HG02610 (cell line): ENCODE measurements at regions not wholly inside any gene's neighbourhood (a gene's known extent, or its start where the extent isn't known, plus 50 kb on each side); places are given as distances from the start of the nearest gene placed in this dataset.

Experiments used
- ATAC-seq: cut with Tn5 transposase; IDR thresholded peaks from one replicate; pipeline ENCODE4 v1.9.1; 2021; ENCODE audit warnings: mild to moderate bottlenecking, moderate library complexity; ENCODE audit not compliant: unreplicated experiment

- no peak for ATAC-seq
Observed at GRCh38 chr12:18207266-18207665, 54.1 kb upstream of the PIK3C2G start.

- no peak for ATAC-seq
Observed at GRCh38 chr12:18206198-18206597, 55.1 kb upstream of the PIK3C2G start.

GRCh38 chr12:18204053-18204452 lies 57.3 kb upstream of the PIK3C2G start:
- ATAC-seq: no peak

GRCh38 chr12:18192119-18192518 lies 69.2 kb upstream of the PIK3C2G start:
- no peak for ATAC-seq

DNA sequence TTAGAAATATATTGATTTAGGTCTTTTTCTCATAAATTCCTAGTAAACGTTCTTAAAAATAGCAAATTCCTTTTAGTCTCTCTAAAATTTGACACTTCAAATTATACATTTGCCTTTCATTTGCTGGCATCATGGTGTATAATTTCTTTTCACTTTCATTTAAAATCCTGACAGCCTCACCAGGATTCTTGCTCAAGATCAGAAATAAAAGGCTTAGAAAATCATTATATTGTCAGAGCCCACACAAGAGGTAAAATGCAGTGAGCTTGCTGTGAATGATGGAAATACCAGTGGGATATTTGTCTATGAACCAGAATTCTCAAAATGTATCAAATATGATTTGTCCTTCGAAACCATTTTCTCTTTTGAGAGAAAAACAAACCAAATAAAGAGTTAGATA lies 78.2 kb upstream of the PIK3C2G start:
- no peak for ATAC-seq

GRCh38 chr12:18171571-18171970 lies 81.6 kb upstream of the RERGL start:
- ATAC-seq: no peak

GRCh38 chr12:18168016-18168415 lies 78.0 kb upstream of the RERGL start:
- ATAC-seq: no peak

DNA sequence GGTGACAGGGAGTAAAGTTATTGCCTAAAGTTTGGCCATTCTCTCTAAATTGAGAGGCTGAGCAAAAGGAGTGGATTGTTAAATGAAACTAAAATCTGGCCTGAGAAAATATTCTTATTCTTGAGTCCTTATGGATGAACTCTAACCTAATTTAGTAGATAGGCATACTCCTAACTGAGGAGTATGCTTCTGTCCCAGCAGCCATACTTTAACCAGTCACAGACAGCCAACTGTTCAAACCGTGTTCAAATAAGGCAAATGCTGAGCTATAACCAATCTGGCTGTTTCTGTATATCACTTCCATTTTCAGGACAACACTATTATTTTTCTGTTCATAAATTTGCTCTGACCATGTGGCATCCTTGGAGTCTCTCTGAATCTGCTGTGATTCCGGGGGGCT lies 75.9 kb upstream of the RERGL start:
- no peak for ATAC-seq

GRCh38 chr12:18165422-18165871 lies 75.5 kb upstream of the RERGL start:
- ATAC-seq: peak; percentile 99

DNA sequence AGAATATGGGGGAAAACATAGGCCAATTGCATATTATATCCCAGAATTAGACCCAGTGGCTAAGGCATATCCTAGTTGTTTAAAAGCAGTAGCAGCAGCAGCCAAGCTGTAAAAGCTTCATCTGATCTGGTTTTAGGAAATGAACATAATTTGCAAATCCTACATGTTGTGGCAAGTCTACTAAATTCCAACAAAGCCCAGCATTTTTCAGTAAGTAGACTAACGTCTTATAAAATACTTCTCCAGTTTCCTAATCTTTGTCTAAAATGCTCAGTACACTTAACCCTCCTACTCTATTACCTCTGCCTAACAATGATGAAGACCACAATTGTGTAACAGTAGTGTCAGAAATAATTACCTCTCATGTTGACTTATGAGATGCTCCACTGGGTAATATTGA lies 70.9 kb upstream of the RERGL start:
- no peak for ATAC-seq

- ATAC-seq: no peak
Observed at GRCh38 chr12:18158774-18159557, 69.0 kb upstream of the RERGL start.

DNA sequence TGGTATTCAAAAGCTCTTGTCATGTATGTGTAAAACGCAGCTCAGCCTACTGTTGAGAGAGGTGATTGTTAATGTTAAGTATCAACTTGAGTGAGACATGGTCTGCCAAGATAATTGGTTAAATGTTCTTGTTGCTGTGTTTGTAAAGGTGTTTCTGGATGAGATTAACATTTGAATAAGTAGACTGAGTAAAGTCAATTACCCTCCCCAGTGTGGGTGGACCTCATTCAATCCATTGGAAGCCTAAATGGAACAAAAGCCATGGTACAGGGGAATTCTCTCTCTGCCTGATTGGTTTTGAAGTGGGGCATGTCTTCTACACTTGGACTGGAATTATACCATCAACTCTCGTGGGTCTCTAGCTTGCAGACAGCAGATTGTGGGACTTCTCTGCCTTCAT lies 63.8 kb upstream of the RERGL start:
- ATAC-seq: no peak

- no peak for ATAC-seq
Observed at GRCh38 chr12:18151036-18151435, 61.0 kb upstream of the RERGL start.

- no peak for ATAC-seq
Observed at GRCh38 chr12:18148961-18149360, 59.0 kb upstream of the RERGL start.

GRCh38 chr12:18146363-18146762 lies 56.4 kb upstream of the RERGL start:
- no peak for ATAC-seq

DNA sequence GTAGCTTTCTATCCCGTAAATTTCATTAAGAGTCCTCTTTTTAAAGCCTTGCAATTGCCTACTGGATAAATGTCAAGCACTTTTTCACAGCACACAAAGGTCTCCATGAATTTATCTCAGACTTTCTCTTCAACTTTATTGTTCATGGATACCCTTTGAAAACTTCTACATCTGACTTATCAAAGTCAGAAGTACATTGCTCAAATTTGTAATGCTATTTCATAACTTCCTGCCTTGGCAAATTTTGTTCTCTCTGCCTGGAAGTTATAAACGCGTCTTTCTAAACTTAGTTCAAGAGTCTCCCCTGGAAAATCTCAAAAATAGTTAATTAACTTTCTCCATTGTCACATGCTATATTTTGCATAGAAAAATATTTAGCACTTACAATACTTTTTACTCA lies 55.9 kb upstream of the RERGL start:
- no peak for ATAC-seq

- no peak for ATAC-seq
Observed at GRCh38 chr12:18141048-18141982, 51.3 kb upstream of the RERGL start.

GRCh38 chr12:18139989-18140596 lies 50.1 kb upstream of the RERGL start:
- peak; percentile 68 for ATAC-seq
